Esophagus muscularis mucosa (tissue), 3 donors: ENCODE measurements at regions not wholly inside any gene's neighbourhood (a gene's known extent, or its start where the extent isn't known, plus 50 kb on each side); places are given as distances from the start of the nearest gene placed in this dataset.

ENCODE experiments used
- POLR2A ChIP-seq: fragments of 450-650 bp; IDR thresholded peaks from one replicate; pipeline ENCODE4 v1.6.1; 2017; ENCODE audit warnings: antibody characterized with exemption, moderate library complexity, mild to moderate bottlenecking, low read depth
- TF ChIP-seq, protein P1 (sequence below), 3 experiments: fragments of 200-600 bp in 2 of 3; fragments of 450-650 bp in 1 of 3; sonication (generic) in 2 of 3; IDR thresholded peaks; one replicate each; pipeline ENCODE4 v1.5.1; 2017 to 2019; ENCODE audit warnings: antibody characterized with exemption in 3 of 3, mild to moderate bottlenecking in 2 of 3, moderate library complexity in 1 of 3

DNA sequence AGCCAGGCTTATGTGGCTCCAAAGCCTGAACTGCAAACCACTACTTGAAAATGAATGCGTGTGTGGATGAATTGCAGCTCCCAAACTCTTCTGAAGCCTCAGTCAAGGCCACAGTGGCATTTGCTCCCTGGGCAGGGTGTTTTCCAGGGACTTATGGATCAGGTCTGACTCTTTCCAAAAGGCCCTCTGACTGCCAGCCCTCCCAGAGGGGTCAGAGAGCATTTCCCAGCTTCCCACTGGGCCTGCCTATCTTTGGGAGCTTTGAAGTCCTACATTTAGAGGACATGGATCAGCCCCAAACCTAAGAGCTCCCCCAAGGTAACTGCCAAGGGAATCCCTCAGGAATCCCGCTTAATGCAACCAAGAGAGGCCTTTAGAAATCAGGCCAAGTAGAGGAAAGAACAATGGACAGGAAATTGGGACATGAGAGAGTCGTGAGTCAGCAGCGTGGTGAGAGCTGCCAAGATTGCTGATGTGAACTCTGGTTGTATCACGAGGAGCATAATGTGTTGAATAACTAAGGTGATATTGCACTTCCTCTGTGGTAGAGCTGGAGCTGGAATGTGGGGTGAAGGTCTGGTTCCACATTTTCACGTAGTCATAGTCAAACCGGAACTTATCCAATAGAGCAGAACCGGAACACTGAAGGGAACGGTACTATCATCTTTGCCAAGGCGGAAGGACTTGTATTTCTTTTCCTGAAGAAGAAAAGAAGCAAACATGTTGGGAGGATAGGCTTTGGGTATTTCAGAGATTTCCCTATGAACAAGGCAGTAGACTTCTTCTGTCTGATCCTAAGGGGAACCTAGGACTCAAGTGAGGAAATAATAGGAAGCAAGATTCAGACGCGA lies 99.4 kb upstream of the JUN start:
- TF ChIP-seq, protein P1, sequence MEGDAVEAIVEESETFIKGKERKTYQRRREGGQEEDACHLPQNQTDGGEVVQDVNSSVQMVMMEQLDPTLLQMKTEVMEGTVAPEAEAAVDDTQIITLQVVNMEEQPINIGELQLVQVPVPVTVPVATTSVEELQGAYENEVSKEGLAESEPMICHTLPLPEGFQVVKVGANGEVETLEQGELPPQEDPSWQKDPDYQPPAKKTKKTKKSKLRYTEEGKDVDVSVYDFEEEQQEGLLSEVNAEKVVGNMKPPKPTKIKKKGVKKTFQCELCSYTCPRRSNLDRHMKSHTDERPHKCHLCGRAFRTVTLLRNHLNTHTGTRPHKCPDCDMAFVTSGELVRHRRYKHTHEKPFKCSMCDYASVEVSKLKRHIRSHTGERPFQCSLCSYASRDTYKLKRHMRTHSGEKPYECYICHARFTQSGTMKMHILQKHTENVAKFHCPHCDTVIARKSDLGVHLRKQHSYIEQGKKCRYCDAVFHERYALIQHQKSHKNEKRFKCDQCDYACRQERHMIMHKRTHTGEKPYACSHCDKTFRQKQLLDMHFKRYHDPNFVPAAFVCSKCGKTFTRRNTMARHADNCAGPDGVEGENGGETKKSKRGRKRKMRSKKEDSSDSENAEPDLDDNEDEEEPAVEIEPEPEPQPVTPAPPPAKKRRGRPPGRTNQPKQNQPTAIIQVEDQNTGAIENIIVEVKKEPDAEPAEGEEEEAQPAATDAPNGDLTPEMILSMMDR (IDR thresholded peaks at IDR 0.05): no peak
- no peak for TF ChIP-seq POLR2A
